WERI-Rb-1 (cell line): ENCODE measurements at regions not wholly inside any gene's neighbourhood (a gene's known extent, or its start where the extent isn't known, plus 50 kb on each side); places are given as distances from the start of the nearest gene placed in this dataset.

Experiments
- DNase-seq: peaks from one replicate; pipeline ENCODE4 v3.0.0-alpha.2; 2020
- H3K27ac ChIP-seq: fragments of 250-450 bp; sonication (Bioruptor Pico); 2 replicates; pipeline ENCODE4 v1.5.1; 2020; ENCODE audit warnings: mild to moderate bottlenecking, moderate library complexity
- H3K27me3 ChIP-seq: fragments of 250-450 bp; sonication (Bioruptor Pico); 2 replicates; pipeline ENCODE4 v1.5.1; 2021; ENCODE audit warnings: mild to moderate bottlenecking, low read depth, moderate library complexity; ENCODE audit not compliant: insufficient read depth, severe bottlenecking
- H3K36me3 ChIP-seq: fragments of 250-450 bp; sonication (Bioruptor Pico); 2 replicates; pipeline ENCODE4 v1.5.1; 2020; ENCODE audit warnings: mild to moderate bottlenecking, moderate library complexity
- H3K4me3 ChIP-seq: 2 replicates; pipeline ENCODE4 v1.5.1; 2011; ENCODE audit warnings: low read depth, mild to moderate bottlenecking, control low read depth, low read length
- H3K9me3 ChIP-seq: fragments of 250-450 bp; sonication (Bioruptor Pico); 2 replicates; pipeline ENCODE4 v1.5.1; 2021; ENCODE audit warnings: mild to moderate bottlenecking, moderate library complexity; ENCODE audit not compliant: severe bottlenecking
- CTCF ChIP-seq: IDR thresholded peaks from 2 replicates; pipeline ENCODE4 v1.5.1; 2011; ENCODE audit warnings: low read depth, mild to moderate bottlenecking, control low read depth, inconsistent platforms, low read length

GRCh38 chr11:97279341-97279740 lies 889.5 kb downstream of the JRKL start:
- Histone ChIP-seq H3K4me3 (no peak overlapping the region), H3K27ac (no peak overlapping the region), H3K36me3 (no peaks in the 10 kb centered on the region), H3K9me3 (peaks cover 2% of the 10 kb centered on the region), H3K27me3 (no peaks in the 10 kb centered on the region)
- TF ChIP-seq CTCF, result no peak
- no peak for DNase-seq

GRCh38 chr11:97280347-97280746 lies 890.5 kb downstream of the JRKL start:
- Histone ChIP-seq H3K9me3 (no peaks in the 10 kb centered on the region), H3K27me3 (no peaks in the 10 kb centered on the region), H3K27ac (no peak overlapping the region), H3K4me3 (no peak overlapping the region), H3K36me3 (no peaks in the 10 kb centered on the region)
- DNase-seq, result no peak
- no peak for TF ChIP-seq CTCF

- DNase-seq, result no peak
- no peak overlapping the region for H3K4me3 ChIP-seq
- H3K27me3 ChIP-seq, result no peaks in the 10 kb centered on the region
- H3K36me3 ChIP-seq, result no peaks in the 10 kb centered on the region
- no peak overlapping the region for H3K27ac ChIP-seq
- H3K9me3 ChIP-seq, result no peaks in the 10 kb centered on the region
- TF ChIP-seq CTCF, result no peak
These were observed 900.0 kb downstream of the JRKL start for GRCh38 chr11:97289823-97290222.

- Histone ChIP-seq H3K4me3 (no peak overlapping the region), H3K9me3 (no peaks in the 10 kb centered on the region), H3K27me3 (no peaks in the 10 kb centered on the region), H3K36me3 (no peaks in the 10 kb centered on the region), H3K27ac (no peak overlapping the region)
- TF ChIP-seq CTCF, result no peak
- DNase-seq, result no peak
These were observed 900.7 kb downstream of the JRKL start for GRCh38 chr11:97290464-97291041.

- Histone ChIP-seq H3K9me3 (no peaks in the 10 kb centered on the region), H3K36me3 (no peaks in the 10 kb centered on the region), H3K27me3 (no peaks in the 10 kb centered on the region), H3K27ac (no peak overlapping the region), H3K4me3 (no peak overlapping the region)
- no peak for DNase-seq
- no peak for TF ChIP-seq CTCF
These were observed 906.5 kb downstream of the JRKL start for GRCh38 chr11:97296301-97296700.

- no peak overlapping the region for H3K4me3 ChIP-seq
- no peaks in the 10 kb centered on the region for H3K9me3 ChIP-seq
- no peaks in the 10 kb centered on the region for H3K27me3 ChIP-seq
- no peak for TF ChIP-seq CTCF
- no peak overlapping the region for H3K27ac ChIP-seq
- no peak for DNase-seq
- no peaks in the 10 kb centered on the region for H3K36me3 ChIP-seq
These were observed 919.5 kb downstream of the JRKL start for GRCh38 chr11:97309291-97309690.
